Activated naive CD8-positive, alpha-beta T cell treated with anti-CD3 and anti-CD28 coated beads, Interleukin-2, amount 50 U/mL, for 24 hours (primary cell): ENCODE measurements at regions not wholly inside any gene's neighbourhood (a gene's known extent, or its start where the extent isn't known, plus 50 kb on each side); places are given as distances from the start of the nearest gene placed in this dataset.
"Not testable (repeated sequence)": the region's sequence is repeated elsewhere in the genome, so short reads cannot be mapped to it uniquely, and the experiment has no call there.

Experiments
- ATAC-seq: fragments of 150-1000 bp; cut with Tn5 transposase; one replicate; pipeline ENCODE4 v1.10.0; 2021
- DNase-seq: peaks from one replicate; pipeline ENCODE4 v3.0.0; 2021
- H3K27ac Mint-ChIP-seq: one replicate; pipeline ENCODE4 v1.8.0; 2021; ENCODE audit warnings: mild to moderate bottlenecking, mixed read lengths
- H3K27me3 Mint-ChIP-seq: one replicate; pipeline ENCODE4 v1.8.0; 2021; ENCODE audit warnings: mixed read lengths
- H3K36me3 Mint-ChIP-seq: one replicate; pipeline ENCODE4 v1.8.0; 2021; ENCODE audit warnings: low read depth, mixed read lengths
- H3K4me1 Mint-ChIP-seq: one replicate; pipeline ENCODE4 v1.8.0; 2021; ENCODE audit warnings: mixed read lengths
- H3K4me3 Mint-ChIP-seq: one replicate; pipeline ENCODE4 v1.8.0; 2021; ENCODE audit warnings: mild to moderate bottlenecking, moderate library complexity, mixed read lengths
- H3K9me3 Mint-ChIP-seq: one replicate; pipeline ENCODE4 v1.8.0; 2021; ENCODE audit warnings: mixed read lengths

DNA sequence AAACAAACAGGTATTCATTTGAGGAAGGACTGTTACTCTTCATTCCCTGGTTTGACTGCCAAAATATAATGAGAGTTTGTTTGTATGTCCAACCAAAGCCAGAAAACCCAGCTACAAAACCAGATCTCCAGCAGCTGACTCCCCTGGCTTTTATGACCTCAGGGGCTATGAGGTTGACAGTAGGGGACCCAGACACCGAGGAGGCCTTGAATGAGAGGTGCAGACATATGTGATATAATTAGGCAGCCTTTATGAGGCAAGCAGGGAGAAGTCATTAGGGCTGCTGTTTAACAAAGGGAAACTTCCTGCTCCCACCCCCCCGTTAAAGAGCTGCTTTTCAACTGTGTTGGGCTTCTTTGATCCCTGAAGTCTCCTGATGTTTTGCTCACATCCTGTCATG is 236.7 kb downstream of the SLC4A3 start:
- Mint-ChIP-seq H3K27ac (no peak overlapping the region), H3K4me1 (no peaks in the 10 kb centered on the region), H3K36me3 (no peaks in the 10 kb centered on the region), H3K27me3 (no peaks in the 10 kb centered on the region), H3K4me3 (no peak overlapping the region), H3K9me3 (no peaks in the 10 kb centered on the region)
- DNase-seq (no peak), ATAC-seq (no peak)

DNA sequence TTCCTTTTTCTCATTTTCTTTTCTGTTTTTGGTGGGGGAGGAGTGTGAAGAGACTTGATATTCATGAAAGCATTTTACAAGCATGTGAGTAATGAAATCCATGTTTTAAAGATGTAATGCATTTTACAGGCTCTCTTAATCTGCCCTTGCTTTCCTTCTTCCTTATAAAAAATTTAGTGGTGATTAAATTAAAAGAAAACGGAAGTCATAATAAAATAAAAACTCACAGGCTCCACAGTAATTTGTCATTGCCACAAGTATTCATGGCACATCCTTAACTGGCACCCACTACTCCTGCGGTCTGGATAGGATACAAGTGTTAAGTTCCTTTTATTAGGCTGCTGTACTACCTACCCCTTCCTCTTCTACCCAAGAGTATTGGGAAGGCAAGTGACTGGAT is 241.2 kb downstream of the SLC4A3 start:
- no peak overlapping the region for H3K4me3 Mint-ChIP-seq
- no peak overlapping the region for H3K27ac Mint-ChIP-seq
- H3K4me1 Mint-ChIP-seq = no peaks in the 10 kb centered on the region
- no peak for DNase-seq
- no peak for ATAC-seq
- no peaks in the 10 kb centered on the region for H3K36me3 Mint-ChIP-seq
- no peaks in the 10 kb centered on the region for H3K27me3 Mint-ChIP-seq
- H3K9me3 Mint-ChIP-seq = no peaks in the 10 kb centered on the region

DNA sequence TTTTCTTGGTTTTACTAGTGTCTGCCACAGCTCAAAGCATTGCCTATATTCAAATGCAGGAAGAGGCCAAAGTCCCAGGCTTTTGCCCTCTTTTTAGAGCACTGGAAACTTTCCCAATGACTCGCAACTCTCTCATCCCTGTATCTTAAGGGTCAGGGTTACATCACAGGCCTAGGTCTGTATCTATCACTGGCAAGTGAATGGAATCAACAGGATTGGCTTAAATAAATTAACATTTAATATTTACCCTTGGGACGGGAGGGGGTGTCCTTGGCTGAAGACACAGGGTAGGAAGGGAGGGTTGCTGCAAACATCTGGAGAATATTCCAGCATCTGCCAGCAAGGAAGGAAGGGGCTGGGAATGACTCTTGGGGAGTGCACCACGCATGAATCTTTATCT is 242.6 kb downstream of the SLC4A3 start:
- H3K36me3 Mint-ChIP-seq = no peaks in the 10 kb centered on the region
- no peak for DNase-seq

DNA sequence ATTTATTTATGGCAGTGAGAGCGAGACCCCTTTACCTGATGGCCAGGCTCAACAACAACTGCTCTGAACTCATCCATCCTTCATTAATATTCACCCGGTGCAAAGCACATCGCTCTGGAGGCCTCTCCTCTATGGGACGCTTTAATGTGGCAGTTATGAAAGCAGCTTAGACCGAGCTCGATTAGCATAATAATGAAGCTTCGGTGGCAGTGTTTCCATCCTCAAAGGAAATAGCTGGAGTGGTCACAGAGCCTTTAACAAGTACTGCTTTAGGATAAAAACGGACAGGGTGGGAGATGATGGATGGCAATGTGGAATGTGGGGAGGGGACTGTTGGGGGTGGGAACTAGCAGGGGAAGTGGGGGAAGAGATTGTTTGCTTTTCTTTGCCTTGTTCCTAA is 243.9 kb downstream of the SLC4A3 start:
- no peaks in the 10 kb centered on the region for H3K27me3 Mint-ChIP-seq
- no peak overlapping the region for H3K27ac Mint-ChIP-seq
- no peak overlapping the region for H3K4me3 Mint-ChIP-seq
- no peaks in the 10 kb centered on the region for H3K9me3 Mint-ChIP-seq
- ATAC-seq = no peak
- DNase-seq = no peak
- H3K4me1 Mint-ChIP-seq = no peaks in the 10 kb centered on the region
- H3K36me3 Mint-ChIP-seq = no peaks in the 10 kb centered on the region

More for the DNA sequence above, 242.6 kb downstream of the SLC4A3 start:
- Mint-ChIP-seq H3K4me1 (no peaks in the 10 kb centered on the region), H3K4me3 (no peak overlapping the region), H3K9me3 (no peaks in the 10 kb centered on the region), H3K27me3 (no peaks in the 10 kb centered on the region), H3K27ac (no peak overlapping the region)
- ATAC-seq = no peak

DNA sequence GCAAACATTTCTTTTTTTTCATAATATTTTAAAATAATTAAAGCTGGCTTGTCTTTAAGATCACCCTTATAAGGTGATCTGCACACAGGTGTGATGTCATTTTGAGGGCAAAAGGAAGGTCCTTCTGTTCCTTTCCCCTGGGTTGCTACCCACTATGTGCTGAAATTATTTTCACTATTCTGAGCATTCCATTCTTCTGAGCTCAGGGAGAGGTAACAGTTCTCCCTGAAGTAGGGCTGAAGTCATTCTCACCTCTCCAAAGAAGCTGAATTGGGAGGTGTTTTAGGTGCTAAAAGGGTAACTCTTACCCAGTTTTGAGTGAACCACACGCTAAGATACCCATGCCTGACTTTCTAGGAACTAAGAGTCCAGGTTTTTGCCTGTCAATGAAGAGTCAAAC is 247.6 kb downstream of the SLC4A3 start:
- no peaks in the 10 kb centered on the region for H3K4me1 Mint-ChIP-seq
- no peak for DNase-seq
- H3K27ac Mint-ChIP-seq = no peak overlapping the region
- H3K27me3 Mint-ChIP-seq = peaks cover 2% of the 10 kb centered on the region
- no peak overlapping the region for H3K4me3 Mint-ChIP-seq
- H3K9me3 Mint-ChIP-seq = no peaks in the 10 kb centered on the region
- H3K36me3 Mint-ChIP-seq = no peaks in the 10 kb centered on the region
- ATAC-seq = no peak

DNA sequence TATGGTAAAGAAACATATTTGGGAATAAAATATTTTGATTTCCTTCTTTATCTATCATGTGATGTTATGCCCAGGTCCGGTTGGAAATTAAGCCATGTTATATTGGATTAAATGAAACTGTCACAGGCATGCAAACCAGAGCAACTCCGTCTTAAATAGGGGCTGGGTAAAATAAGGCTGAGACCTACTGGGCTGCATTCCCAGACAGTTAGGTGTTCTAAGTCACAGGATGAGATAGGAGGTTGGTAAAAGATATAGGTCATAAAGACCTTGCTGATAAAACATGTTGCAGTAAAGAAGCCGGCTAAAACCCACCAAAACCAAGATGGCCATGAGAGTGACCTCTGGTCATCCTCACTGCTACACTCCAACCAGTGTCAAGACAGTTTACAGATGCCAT is 248.6 kb downstream of the SLC4A3 start:
- not testable (repeated sequence) for H3K36me3 Mint-ChIP-seq, H3K27ac Mint-ChIP-seq, H3K27me3 Mint-ChIP-seq, H3K4me1 Mint-ChIP-seq, H3K9me3 Mint-ChIP-seq, H3K4me3 Mint-ChIP-seq, DNase-seq, ATAC-seq

DNA sequence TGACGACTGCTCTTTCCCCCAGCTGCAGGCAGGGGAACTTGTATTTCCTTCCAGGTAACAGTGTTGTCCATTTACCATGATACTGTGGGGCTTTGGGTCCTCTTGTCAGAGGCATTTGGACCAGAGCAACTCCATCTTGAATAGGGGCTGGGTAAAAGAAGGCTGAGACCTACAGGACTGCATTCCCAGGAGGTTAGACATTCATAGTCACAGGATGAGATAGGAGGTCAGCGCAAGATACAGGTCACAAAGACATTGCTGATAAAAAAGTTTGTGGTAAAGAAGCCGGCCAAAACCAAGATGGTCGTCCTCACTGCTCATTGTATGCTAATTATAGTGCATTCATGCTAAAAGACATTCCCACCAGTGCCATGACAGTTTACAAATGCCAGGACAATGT is 249.5 kb downstream of the SLC4A3 start:
- ATAC-seq (no peak), DNase-seq (no peak)
- H3K27ac Mint-ChIP-seq = no peak overlapping the region
- no peaks in the 10 kb centered on the region for H3K36me3 Mint-ChIP-seq
- no peaks in the 10 kb centered on the region for H3K9me3 Mint-ChIP-seq
- H3K4me3 Mint-ChIP-seq = no peak overlapping the region
- no peaks in the 10 kb centered on the region for H3K4me1 Mint-ChIP-seq
- peaks cover 2% of the 10 kb centered on the region for H3K27me3 Mint-ChIP-seq

DNA sequence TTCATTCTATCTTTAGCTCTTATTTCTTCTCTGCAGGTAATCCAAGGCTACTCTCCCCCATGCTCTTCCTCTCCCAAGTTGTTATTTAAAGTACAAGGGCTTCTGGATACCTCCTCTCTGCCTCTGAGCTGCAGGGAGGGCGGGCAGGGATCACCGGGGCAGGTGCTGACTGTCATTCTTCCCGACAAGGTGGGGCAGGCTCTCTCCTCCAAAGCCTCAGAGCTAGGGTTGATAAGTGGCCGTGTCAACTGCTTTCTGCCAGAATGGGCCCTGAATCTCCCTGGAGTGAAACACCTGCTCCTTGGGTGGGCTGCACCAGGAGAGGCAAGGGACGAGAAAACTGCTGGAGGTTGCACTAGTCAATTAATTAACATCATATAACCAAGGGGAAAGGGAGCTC is 250.3 kb downstream of the SLC4A3 start:
- Mint-ChIP-seq H3K9me3 (no peaks in the 10 kb centered on the region), H3K36me3 (no peaks in the 10 kb centered on the region), H3K4me3 (no peak overlapping the region), H3K4me1 (no peaks in the 10 kb centered on the region), H3K27me3 (peaks cover 2% of the 10 kb centered on the region), H3K27ac (no peak overlapping the region)
- ATAC-seq (no peak), DNase-seq (no peak)

DNA sequence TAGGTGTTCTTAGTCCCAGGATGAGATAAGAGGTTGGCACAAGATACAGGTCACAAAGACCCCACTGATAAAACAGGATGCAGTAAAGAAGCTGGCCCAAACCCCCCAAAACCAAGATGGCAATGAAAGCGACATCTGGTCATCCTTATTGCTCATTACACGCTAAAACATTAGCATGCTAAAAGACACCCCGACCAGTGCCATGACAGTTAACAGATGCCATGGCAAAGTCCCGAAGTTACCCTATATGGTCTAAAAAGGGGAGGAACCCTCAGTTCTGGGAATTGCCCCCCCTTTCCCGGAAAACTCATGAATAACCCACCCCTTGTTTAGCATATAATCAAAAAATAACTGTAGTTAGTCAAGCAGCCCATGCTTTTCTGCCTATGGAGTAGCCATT is 251.1 kb downstream of the SLC4A3 start:
- no peak for DNase-seq
- H3K9me3 Mint-ChIP-seq = no peaks in the 10 kb centered on the region
- peaks cover 2% of the 10 kb centered on the region for H3K27me3 Mint-ChIP-seq
- H3K4me3 Mint-ChIP-seq = no peak overlapping the region
- no peak overlapping the region for H3K27ac Mint-ChIP-seq
- H3K36me3 Mint-ChIP-seq = no peaks in the 10 kb centered on the region
- H3K4me1 Mint-ChIP-seq = no peaks in the 10 kb centered on the region
- ATAC-seq = no peak

DNA sequence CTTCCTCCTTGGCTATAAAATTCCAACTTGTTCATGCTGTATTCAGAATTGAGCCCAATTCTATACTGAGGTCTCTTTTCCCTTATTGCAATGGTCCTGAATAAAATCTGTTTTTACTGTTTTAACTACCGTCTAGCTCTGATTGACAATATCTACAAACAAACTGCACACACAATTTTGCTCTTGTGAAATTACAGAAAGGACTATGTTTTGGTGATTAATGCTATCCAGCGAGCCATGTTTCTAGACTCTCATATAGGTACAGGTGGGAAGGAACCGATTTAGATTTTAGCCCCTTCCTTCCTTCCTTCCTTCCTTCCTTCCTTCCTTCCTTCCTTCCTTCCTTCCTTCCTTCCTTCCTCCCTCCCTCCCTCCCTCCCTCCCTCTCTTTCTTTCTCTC is 254.4 kb downstream of the SLC4A3 start:
- H3K36me3 Mint-ChIP-seq = no peaks in the 10 kb centered on the region
- H3K27ac Mint-ChIP-seq = no peak overlapping the region
- no peaks in the 10 kb centered on the region for H3K4me1 Mint-ChIP-seq
- H3K4me3 Mint-ChIP-seq = no peak overlapping the region
- DNase-seq = no peak
- no peaks in the 10 kb centered on the region for H3K27me3 Mint-ChIP-seq
- no peak for ATAC-seq
- no peaks in the 10 kb centered on the region for H3K9me3 Mint-ChIP-seq

DNA sequence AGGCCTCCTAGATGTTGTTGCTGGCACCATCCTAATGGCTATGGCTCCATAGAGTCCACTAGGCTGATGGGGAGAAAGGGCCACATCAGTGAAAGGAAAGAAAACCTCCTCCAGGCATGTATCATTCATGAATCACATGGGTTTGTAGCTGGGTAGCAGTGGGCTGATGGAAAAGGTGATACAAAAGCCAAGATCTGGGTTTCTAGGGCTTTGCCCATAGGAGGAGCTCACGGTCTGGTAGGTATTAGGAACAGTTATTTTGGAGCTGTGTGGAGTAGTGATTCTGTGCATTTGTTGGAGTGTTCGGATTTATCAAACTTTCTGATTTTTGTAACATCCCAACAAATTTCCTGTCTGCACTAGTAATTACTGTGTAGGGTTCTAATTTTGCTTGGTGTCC is 259.2 kb downstream of the SLC4A3 start:
- DNase-seq (no peak), ATAC-seq (no peak)
- H3K4me3 Mint-ChIP-seq = no peak overlapping the region
- H3K4me1 Mint-ChIP-seq = no peaks in the 10 kb centered on the region
- H3K27me3 Mint-ChIP-seq = peaks cover 2% of the 10 kb centered on the region
- H3K27ac Mint-ChIP-seq = no peak overlapping the region
- no peaks in the 10 kb centered on the region for H3K36me3 Mint-ChIP-seq
- no peaks in the 10 kb centered on the region for H3K9me3 Mint-ChIP-seq

DNA sequence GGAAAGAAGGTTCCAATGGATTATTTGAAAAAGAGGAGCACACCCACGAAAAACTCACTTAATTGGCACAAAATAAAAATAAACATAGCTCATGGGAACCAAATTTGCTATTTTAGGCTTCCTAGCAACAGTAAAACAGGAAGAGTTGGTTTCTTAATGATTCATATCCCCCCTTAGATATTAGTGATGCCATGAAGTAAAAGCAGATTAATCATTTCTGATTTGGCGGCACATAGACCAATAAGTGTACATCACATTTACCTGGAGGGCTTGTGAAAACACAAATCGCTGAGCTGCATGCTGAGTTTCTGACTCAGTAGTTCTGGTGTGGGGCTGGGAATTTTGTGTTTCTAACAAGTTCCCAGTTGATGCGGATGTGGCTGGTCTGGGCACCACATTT is 260.4 kb downstream of the SLC4A3 start:
- Mint-ChIP-seq H3K4me1 (no peaks in the 10 kb centered on the region), H3K27ac (no peak overlapping the region), H3K36me3 (no peaks in the 10 kb centered on the region), H3K4me3 (no peak overlapping the region), H3K9me3 (no peaks in the 10 kb centered on the region), H3K27me3 (peaks cover 2% of the 10 kb centered on the region)
- no peak for ATAC-seq
- no peak for DNase-seq

DNA sequence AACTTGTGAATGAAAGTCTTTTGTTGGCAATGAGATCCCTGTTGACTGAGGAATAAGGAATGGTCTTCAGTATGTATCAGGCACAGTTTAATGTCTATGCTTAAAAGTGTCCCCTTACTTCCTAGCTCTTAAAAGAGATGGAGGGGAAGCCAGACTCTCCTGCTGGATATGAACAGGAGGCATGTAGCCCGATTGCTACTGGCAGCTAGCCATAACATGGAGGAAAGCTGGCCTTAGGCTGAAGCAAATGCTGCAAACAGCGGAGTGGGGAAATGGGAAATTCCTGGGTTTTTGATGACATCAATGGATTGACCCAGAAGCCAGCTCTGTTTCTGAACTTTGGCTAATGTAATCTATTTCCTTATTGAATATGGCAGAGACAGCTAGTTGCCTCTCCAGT is 266.1 kb downstream of the SLC4A3 start:
- Mint-ChIP-seq H3K27me3 (no peaks in the 10 kb centered on the region), H3K27ac (no peak overlapping the region), H3K36me3 (no peaks in the 10 kb centered on the region), H3K9me3 (no peaks in the 10 kb centered on the region), H3K4me3 (no peak overlapping the region), H3K4me1 (no peaks in the 10 kb centered on the region)
- no peak for ATAC-seq
- DNase-seq = no peak

DNA sequence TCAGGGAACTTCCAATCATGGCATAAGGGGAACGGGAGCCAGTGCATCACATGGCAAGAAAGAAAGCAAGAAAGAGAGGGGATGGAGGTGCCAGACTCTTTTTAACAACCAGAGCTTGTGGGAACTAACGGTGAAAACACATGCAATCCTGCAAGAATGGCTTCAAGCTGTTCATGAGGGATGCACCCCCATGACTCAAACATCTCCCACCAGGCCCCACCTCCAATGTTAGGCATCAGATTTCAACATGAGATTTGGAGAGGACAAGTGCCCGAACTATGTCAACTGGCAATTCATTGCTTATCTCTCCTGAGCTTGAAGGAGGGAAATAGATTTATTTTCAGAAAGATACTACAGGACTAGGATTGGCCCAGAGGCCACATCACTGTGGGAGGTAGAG is 270.0 kb downstream of the SLC4A3 start:
- H3K4me1 Mint-ChIP-seq = no peaks in the 10 kb centered on the region
- H3K27ac Mint-ChIP-seq = no peak overlapping the region
- DNase-seq = no peak
- no peak overlapping the region for H3K4me3 Mint-ChIP-seq
- H3K9me3 Mint-ChIP-seq = no peaks in the 10 kb centered on the region
- peaks cover 6% of the 10 kb centered on the region for H3K27me3 Mint-ChIP-seq
- no peak for ATAC-seq
- H3K36me3 Mint-ChIP-seq = no peaks in the 10 kb centered on the region

DNA sequence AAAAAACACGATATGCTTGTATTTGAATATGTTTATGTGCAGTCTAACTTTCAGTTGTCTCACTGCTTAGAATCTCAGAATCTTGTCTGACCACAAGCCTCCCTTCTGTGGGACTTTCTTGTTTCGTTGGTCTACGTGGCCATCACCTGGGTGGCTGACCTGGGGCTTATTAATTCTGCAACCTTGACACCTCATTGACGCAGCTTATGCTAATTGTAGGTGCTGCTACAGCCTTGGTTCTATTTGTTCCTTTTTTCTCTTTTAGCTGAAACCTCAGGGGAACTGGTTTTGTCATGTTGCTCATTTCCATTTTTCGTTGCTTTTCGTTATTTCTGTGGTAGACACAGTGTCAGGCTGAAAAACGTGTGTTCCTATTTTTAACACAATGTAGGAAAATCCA is 273.7 kb downstream of the SLC4A3 start:
- DNase-seq = no peak
- H3K27me3 Mint-ChIP-seq = peaks cover 6% of the 10 kb centered on the region
- H3K4me3 Mint-ChIP-seq = no peak overlapping the region
- H3K9me3 Mint-ChIP-seq = no peaks in the 10 kb centered on the region
- no peak for ATAC-seq
- H3K4me1 Mint-ChIP-seq = no peaks in the 10 kb centered on the region
- H3K36me3 Mint-ChIP-seq = no peaks in the 10 kb centered on the region
- H3K27ac Mint-ChIP-seq = no peak overlapping the region

DNA sequence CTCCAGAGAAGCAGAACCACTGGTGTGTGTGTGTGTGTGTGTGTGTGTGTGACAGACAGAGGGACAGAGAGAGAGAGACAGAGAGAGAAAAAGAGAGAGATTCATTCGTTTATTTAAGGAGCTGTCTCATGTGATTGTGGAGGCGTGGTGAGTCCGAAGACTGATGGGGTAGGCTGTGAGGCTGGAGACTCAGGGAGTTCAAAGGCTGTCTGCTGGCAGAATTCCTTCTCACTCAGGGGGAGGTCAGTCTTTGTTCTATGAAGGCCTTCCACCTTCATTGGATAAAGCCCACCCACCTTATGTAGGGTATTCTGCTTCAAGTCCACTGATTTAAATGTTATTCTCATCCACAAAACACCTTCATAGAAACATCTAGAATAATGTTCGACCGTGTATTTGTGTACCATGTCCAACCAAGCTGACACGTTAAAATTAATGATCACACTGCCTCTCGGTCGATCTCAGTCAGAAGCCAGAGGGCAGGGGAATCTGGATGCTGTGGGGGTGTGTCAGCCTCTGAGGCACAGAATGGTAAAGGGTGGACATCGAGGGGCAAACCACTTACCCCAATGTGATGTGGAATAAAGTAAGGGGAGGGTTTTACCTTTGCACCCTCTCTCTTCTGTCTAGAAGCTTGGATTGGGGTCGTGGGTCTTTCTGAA is 275.6 kb downstream of the SLC4A3 start:
- no peak overlapping the region for H3K4me3 Mint-ChIP-seq
- H3K27me3 Mint-ChIP-seq = peaks cover 6% of the 10 kb centered on the region
- no peak overlapping the region for H3K27ac Mint-ChIP-seq
- H3K4me1 Mint-ChIP-seq = no peaks in the 10 kb centered on the region
- no peak for ATAC-seq
- DNase-seq = no peak
- H3K36me3 Mint-ChIP-seq = no peaks in the 10 kb centered on the region
- no peaks in the 10 kb centered on the region for H3K9me3 Mint-ChIP-seq
